Stimulated activated CD4-positive, alpha-beta T cell treated with anti-CD3 and anti-CD28 coated beads, Interleukin-12 subunit alpha, Interleukin-12 subunit beta, amount 100 ng/mL, for 24 hours (primary cell): ENCODE measurements at regions not wholly inside any gene's neighbourhood (a gene's known extent, or its start where the extent isn't known, plus 50 kb on each side); places are given as distances from the start of the nearest gene placed in this dataset.
A peak's percentile ranks its signal among the peaks of the same experiment; 100 is the strongest.

Experiments used
- DNase-seq, 2 experiments: peaks; one replicate each; pipeline ENCODE4 v3.0.0-alpha.2; 2020; ENCODE audit warnings: low read depth in 2 of 2

- no peak for DNase-seq
These were observed 91.7 kb upstream of the MAP3K4 start for GRCh38 chr6:160899671-160900430.

GRCh38 chr6:160911949-160912348 lies 79.6 kb upstream of the MAP3K4 start:
- no peak for DNase-seq

- no peak for DNase-seq
These were observed 79.2 kb upstream of the MAP3K4 start for GRCh38 chr6:160912411-160912810.

- no peak for DNase-seq
These were observed 74.0 kb upstream of the MAP3K4 start for GRCh38 chr6:160917572-160917971.

GRCh38 chr6:160919723-160920440 lies 71.7 kb upstream of the MAP3K4 start:
- no peak for DNase-seq

- DNase-seq: no peak
These were observed 70.5 kb upstream of the MAP3K4 start for GRCh38 chr6:160921095-160921494.

GRCh38 chr6:160926281-160927276 lies 65.0 kb upstream of the MAP3K4 start:
- DNase-seq: no peak

- DNase-seq: no peak
These were observed 64.2 kb upstream of the MAP3K4 start for GRCh38 chr6:160927416-160927815.

GRCh38 chr6:160929361-160929760 lies 62.2 kb upstream of the MAP3K4 start:
- DNase-seq: no peak

- DNase-seq: no peak
These were observed 61.7 kb upstream of the MAP3K4 start for GRCh38 chr6:160929831-160930230.

- peak; percentile 23 to 43 for DNase-seq
These were observed 60.8 kb upstream of the MAP3K4 start for GRCh38 chr6:160930547-160931377.

- DNase-seq: no peak
These were observed 59.9 kb upstream of the MAP3K4 start for GRCh38 chr6:160931378-160932310.

GRCh38 chr6:160933256-160933655 lies 58.3 kb upstream of the MAP3K4 start:
- no peak for DNase-seq

- DNase-seq: no peak
These were observed 57.4 kb upstream of the MAP3K4 start for GRCh38 chr6:160934157-160934556.

- DNase-seq: no peak
These were observed 51.4 kb upstream of the MAP3K4 start for GRCh38 chr6:160940197-160940596.
